ENCODE measurements at regions not wholly inside any gene's neighbourhood (a gene's known extent, or its start where the extent isn't known, plus 50 kb on each side); places are given as distances from the start of the nearest gene placed in this dataset.
"Not testable (repeated sequence)": the region's sequence is repeated elsewhere in the genome, so short reads cannot be mapped to it uniquely, and the experiment has no call there.

DNA sequence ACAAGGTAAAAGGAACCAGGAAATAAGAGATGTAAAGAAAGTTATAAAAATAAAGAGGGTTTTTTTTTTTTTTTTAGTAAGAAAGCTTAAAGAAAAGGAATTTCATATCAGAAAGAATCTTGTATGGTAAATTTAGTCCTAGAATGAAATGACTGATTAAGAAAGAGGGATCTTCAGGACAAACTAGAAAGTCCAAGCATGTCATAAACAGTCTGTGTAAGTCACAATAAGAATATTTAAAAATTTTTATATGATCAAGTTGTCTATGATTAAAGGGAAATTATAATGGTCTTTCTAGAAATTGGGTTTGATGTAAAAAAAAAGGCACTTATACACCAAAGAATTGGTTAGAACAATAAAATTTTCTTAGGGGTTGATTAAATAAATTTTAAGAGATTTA, 289.5 kb downstream of the XPNPEP1 start:
- TF ChIP-seq EZH2phosphoT487 (IDR thresholded peaks at IDR 0.05; ENCODE audit: low read depth, severe bottlenecking, unreplicated experiment) (no peak), EZH2 (IDR thresholded peaks at IDR 0.05; ENCODE audit: borderline replicate concordance) (no peak)
- TF ChIP-seq, protein P1, sequence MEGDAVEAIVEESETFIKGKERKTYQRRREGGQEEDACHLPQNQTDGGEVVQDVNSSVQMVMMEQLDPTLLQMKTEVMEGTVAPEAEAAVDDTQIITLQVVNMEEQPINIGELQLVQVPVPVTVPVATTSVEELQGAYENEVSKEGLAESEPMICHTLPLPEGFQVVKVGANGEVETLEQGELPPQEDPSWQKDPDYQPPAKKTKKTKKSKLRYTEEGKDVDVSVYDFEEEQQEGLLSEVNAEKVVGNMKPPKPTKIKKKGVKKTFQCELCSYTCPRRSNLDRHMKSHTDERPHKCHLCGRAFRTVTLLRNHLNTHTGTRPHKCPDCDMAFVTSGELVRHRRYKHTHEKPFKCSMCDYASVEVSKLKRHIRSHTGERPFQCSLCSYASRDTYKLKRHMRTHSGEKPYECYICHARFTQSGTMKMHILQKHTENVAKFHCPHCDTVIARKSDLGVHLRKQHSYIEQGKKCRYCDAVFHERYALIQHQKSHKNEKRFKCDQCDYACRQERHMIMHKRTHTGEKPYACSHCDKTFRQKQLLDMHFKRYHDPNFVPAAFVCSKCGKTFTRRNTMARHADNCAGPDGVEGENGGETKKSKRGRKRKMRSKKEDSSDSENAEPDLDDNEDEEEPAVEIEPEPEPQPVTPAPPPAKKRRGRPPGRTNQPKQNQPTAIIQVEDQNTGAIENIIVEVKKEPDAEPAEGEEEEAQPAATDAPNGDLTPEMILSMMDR (IDR thresholded peaks at IDR 0.05; ENCODE audit: poor library complexity) = no peak
- H3K27ac ChIP-seq = no peak overlapping the region
- no peak for DNase-seq (ENCODE audit: low spot score)

DNA sequence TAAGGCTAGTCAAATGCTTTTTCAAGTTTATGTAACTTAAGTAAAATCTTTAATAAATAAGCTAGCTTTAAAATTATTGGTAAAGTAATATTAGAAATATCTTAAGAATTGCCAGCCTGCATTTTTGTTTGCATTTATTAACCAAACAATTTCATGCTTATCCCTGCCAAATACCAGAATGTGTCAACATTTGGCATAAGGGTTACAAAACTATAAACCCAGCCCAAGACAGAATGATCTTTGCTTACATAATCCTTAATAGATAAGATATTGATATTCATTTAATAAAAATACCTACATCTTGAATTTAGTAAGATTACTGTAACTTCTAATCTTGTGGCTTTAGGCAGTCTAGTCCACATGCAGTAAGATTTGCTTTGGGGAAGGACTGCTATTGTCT, 290.3 kb downstream of the XPNPEP1 start:
- not testable (repeated sequence) for H3K4me2 ChIP-seq; H4K20me1 ChIP-seq (ENCODE audit: insufficient read depth, poor library complexity, severe bottlenecking); H3K4me3 ChIP-seq; H3K9me2 ChIP-seq (replicated peaks; ENCODE audit: insufficient read depth); H3K79me2 ChIP-seq; DNase-seq (ENCODE audit: low spot score); H3K9me3 ChIP-seq (ENCODE audit: low read depth); H3K27me3 ChIP-seq; H3K27ac ChIP-seq; H3K36me3 ChIP-seq (replicated peaks; ENCODE audit: insufficient read depth, low read depth); H2AFZ ChIP-seq; H3K4me1 ChIP-seq (ENCODE audit: insufficient read depth)

More for the DNA sequence above, 289.5 kb downstream of the XPNPEP1 start:
- Histone ChIP-seq H3K27me3 (no peaks in the 10 kb centered on the region), H3K36me3 (replicated peaks; ENCODE audit: insufficient read depth, low read depth) (no peaks in the 10 kb centered on the region), H2AFZ (no peak overlapping the region), H3K9me2 (replicated peaks; ENCODE audit: insufficient read depth) (no peaks in the 10 kb centered on the region), H3K9me3 (ENCODE audit: low read depth) (no peaks in the 10 kb centered on the region), H3K4me3 (no peak overlapping the region), H3K79me2 (no peaks in the 10 kb centered on the region), H3K4me2 (no peak overlapping the region), H3K4me1 (ENCODE audit: insufficient read depth) (no peaks in the 10 kb centered on the region), H4K20me1 (ENCODE audit: insufficient read depth, poor library complexity, severe bottlenecking) (no peaks in the 10 kb centered on the region)

DNA sequence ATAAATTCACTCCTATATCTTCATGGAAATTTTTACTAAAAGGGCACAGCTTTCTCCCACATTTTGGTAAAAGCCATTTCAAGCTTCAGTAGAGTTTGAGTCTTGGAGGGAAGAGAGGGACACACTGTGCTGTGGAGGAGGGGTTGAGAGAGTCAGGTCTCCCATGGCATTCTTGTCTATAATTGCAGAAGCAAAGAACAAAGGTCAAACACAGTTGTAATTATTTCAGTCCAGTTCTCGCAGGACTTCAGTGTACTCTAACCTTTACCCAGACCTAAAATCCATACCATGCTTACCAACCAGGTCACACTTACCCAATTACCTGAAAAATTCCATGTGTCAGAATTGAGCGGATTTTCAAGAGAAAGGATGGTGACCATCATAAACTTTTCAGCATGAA, 298.4 kb downstream of the XPNPEP1 start:
- no peaks in the 10 kb centered on the region for H3K27me3 ChIP-seq
- H3K27ac ChIP-seq = no peak overlapping the region
- no peak overlapping the region for H3K4me3 ChIP-seq
- no peak overlapping the region for H3K4me2 ChIP-seq
- DNase-seq (ENCODE audit: low spot score) = peak; percentile 26
- H3K9me2 ChIP-seq (replicated peaks; ENCODE audit: insufficient read depth) = no peaks in the 10 kb centered on the region
- H3K79me2 ChIP-seq = no peaks in the 10 kb centered on the region
- H3K36me3 ChIP-seq (replicated peaks; ENCODE audit: insufficient read depth, low read depth) = no peaks in the 10 kb centered on the region
- H3K9me3 ChIP-seq (ENCODE audit: low read depth) = no peaks in the 10 kb centered on the region
- TF ChIP-seq EZH2phosphoT487 (IDR thresholded peaks at IDR 0.05; ENCODE audit: low read depth, severe bottlenecking, unreplicated experiment) (no peak), EZH2 (IDR thresholded peaks at IDR 0.05; ENCODE audit: borderline replicate concordance) (no peak)
- H2AFZ ChIP-seq = no peak overlapping the region
- peaks cover 17% of the 10 kb centered on the region for H3K4me1 ChIP-seq (ENCODE audit: insufficient read depth)
- WGBS (ENCODE audit: low lambda C conversion rate, missing lambda C conversion rate) = 77% methylated on average over 2 of the region's 2 CpGs
- no peaks in the 10 kb centered on the region for H4K20me1 ChIP-seq (ENCODE audit: insufficient read depth, poor library complexity, severe bottlenecking)

DNA sequence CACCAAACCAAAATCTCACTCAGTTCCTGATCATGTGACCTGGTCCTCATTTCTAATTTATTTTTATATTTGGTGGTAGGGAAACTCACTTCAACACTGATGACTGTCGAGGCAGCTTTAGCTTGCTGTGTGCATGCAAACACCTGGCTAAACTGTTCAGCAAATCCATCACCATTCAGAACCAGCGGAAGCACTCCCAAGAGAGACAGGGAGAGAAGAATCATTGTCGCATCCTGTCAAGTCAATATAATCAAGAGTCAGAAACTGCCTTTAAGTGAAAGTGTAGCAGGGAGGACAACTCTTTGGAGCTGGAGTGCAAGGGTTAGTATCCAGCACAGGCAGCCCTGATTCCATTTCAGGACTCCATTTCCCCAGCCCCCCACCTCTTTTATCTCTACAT, 300.7 kb downstream of the XPNPEP1 start:
- H3K9me2 ChIP-seq (replicated peaks; ENCODE audit: insufficient read depth) = no peaks in the 10 kb centered on the region
- H4K20me1 ChIP-seq (ENCODE audit: insufficient read depth, poor library complexity, severe bottlenecking) = no peaks in the 10 kb centered on the region
- H3K4me1 ChIP-seq (ENCODE audit: insufficient read depth) = peaks cover 17% of the 10 kb centered on the region
- no peak overlapping the region for H3K27ac ChIP-seq
- no peaks in the 10 kb centered on the region for H3K9me3 ChIP-seq (ENCODE audit: low read depth)
- no peak overlapping the region for H3K4me2 ChIP-seq
- H3K79me2 ChIP-seq = no peaks in the 10 kb centered on the region
- no peak for DNase-seq (ENCODE audit: low spot score)
- no peaks in the 10 kb centered on the region for H3K27me3 ChIP-seq
- H3K36me3 ChIP-seq (replicated peaks; ENCODE audit: insufficient read depth, low read depth) = no peaks in the 10 kb centered on the region
- no peak overlapping the region for H2AFZ ChIP-seq
- TF ChIP-seq, protein P1 (IDR thresholded peaks at IDR 0.05; ENCODE audit: poor library complexity) = no peak
- TF ChIP-seq EZH2 (IDR thresholded peaks at IDR 0.05; ENCODE audit: borderline replicate concordance) (no peak), EZH2phosphoT487 (IDR thresholded peaks at IDR 0.05; ENCODE audit: low read depth, severe bottlenecking, unreplicated experiment) (no peak)
- WGBS (ENCODE audit: low lambda C conversion rate, missing lambda C conversion rate) = 97% methylated on average over 3 of the region's 3 CpGs
- no peak overlapping the region for H3K4me3 ChIP-seq

DNA sequence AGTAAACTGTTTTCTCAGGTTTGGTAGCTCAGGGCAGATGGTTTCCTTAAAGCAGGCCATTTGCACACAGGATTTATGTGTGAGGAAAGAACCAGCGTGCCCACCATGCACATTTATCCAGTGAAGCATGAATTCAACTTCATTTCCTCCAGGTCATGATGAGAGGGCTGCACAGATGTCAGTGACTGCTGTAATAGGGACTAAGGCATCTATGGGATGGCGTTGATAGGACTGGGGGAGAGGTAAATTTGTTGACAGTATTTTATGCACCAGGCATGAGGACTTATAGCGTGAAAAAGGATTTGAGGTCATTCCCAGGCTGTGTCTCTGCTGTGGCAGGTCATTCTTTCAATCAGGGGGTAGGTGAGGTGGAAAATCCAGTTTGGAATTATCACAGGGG, 302.9 kb downstream of the XPNPEP1 start:
- Histone ChIP-seq H3K79me2 (no peaks in the 10 kb centered on the region), H4K20me1 (ENCODE audit: insufficient read depth, poor library complexity, severe bottlenecking) (no peaks in the 10 kb centered on the region), H3K4me2 (no peak overlapping the region), H3K36me3 (replicated peaks; ENCODE audit: insufficient read depth, low read depth) (no peaks in the 10 kb centered on the region), H3K27ac (no peak overlapping the region), H3K4me3 (no peak overlapping the region), H3K9me3 (ENCODE audit: low read depth) (no peaks in the 10 kb centered on the region), H3K27me3 (no peaks in the 10 kb centered on the region), H3K4me1 (ENCODE audit: insufficient read depth) (peaks cover 16% of the 10 kb centered on the region), H3K9me2 (replicated peaks; ENCODE audit: insufficient read depth) (no peaks in the 10 kb centered on the region), H2AFZ (no peak overlapping the region)
- TF ChIP-seq EZH2phosphoT487 (IDR thresholded peaks at IDR 0.05; ENCODE audit: low read depth, severe bottlenecking, unreplicated experiment) (no peak), EZH2 (IDR thresholded peaks at IDR 0.05; ENCODE audit: borderline replicate concordance) (no peak)
- TF ChIP-seq, protein P1 (IDR thresholded peaks at IDR 0.05; ENCODE audit: poor library complexity) = no peak
- DNase-seq (ENCODE audit: low spot score) = no peak
- WGBS (ENCODE audit: low lambda C conversion rate, missing lambda C conversion rate) = 55% methylated on average over 3 of the region's 3 CpGs
